HG03565 (cell line): ENCODE measurements at regions not wholly inside any gene's neighbourhood (a gene's known extent, or its start where the extent isn't known, plus 50 kb on each side); places are given as distances from the start of the nearest gene placed in this dataset.

Experiments used
- ATAC-seq: cut with Tn5 transposase; IDR thresholded peaks from one replicate; pipeline ENCODE4 v1.9.1; 2021; ENCODE audit warnings: mild to moderate bottlenecking, moderate library complexity; ENCODE audit not compliant: unreplicated experiment

GRCh38 chr9:89655990-89656657, 51.3 kb downstream of the GADD45G start:
- ATAC-seq, result no peak

GRCh38 chr9:89657295-89657694, 52.5 kb downstream of the GADD45G start:
- ATAC-seq, result no peak

- peak; percentile 78 for ATAC-seq
Observed at GRCh38 chr9:89657765-89658164, 53.0 kb downstream of the GADD45G start.

- ATAC-seq, result no peak
Observed at GRCh38 chr9:89658401-89658800, 53.6 kb downstream of the GADD45G start.

GRCh38 chr9:89658931-89659330, 54.1 kb downstream of the GADD45G start:
- no peak for ATAC-seq

GRCh38 chr9:89659473-89659872, 54.7 kb downstream of the GADD45G start:
- ATAC-seq, result no peak

- no peak for ATAC-seq
Observed at GRCh38 chr9:89659891-89660685, 55.3 kb downstream of the GADD45G start.

- no peak for ATAC-seq
Observed at GRCh38 chr9:89661391-89661949, 56.7 kb downstream of the GADD45G start.

GRCh38 chr9:89661956-89662717, 57.3 kb downstream of the GADD45G start:
- ATAC-seq, result no peak

- no peak for ATAC-seq
Observed at GRCh38 chr9:89662718-89663613, 58.2 kb downstream of the GADD45G start.

GRCh38 chr9:89663614-89663970, 58.8 kb downstream of the GADD45G start:
- no peak for ATAC-seq

GRCh38 chr9:89664010-89664409, 59.2 kb downstream of the GADD45G start:
- ATAC-seq, result no peak

- ATAC-seq, result no peak
Observed at GRCh38 chr9:89664896-89665329, 60.1 kb downstream of the GADD45G start.

GRCh38 chr9:89666364-89666763, 61.6 kb downstream of the GADD45G start:
- ATAC-seq, result no peak

- ATAC-seq, result no peak
Observed at GRCh38 chr9:89666950-89667349, 62.1 kb downstream of the GADD45G start.

- ATAC-seq, result no peak
Observed at GRCh38 chr9:89667726-89668125, 62.9 kb downstream of the GADD45G start.

GRCh38 chr9:89668216-89668865, 63.5 kb downstream of the GADD45G start:
- ATAC-seq, result no peak

GRCh38 chr9:89668866-89669246, 64.0 kb downstream of the GADD45G start:
- ATAC-seq, result no peak

GRCh38 chr9:89669361-89669842, 64.6 kb downstream of the GADD45G start:
- no peak for ATAC-seq

GRCh38 chr9:89670114-89670513, 65.3 kb downstream of the GADD45G start:
- no peak for ATAC-seq
